IMR-90 (cell line): ENCODE measurements at regions not wholly inside any gene's neighbourhood (a gene's known extent, or its start where the extent isn't known, plus 50 kb on each side); places are given as distances from the start of the nearest gene placed in this dataset.

Source experiments
- ATAC-seq: fragments of 200-7000 bp; cut with Tn5 transposase; 2 replicates; pipeline ENCODE4 v1.9.1; 2020; ENCODE audit warnings: low read depth, mild to moderate bottlenecking, moderate library complexity
- BruUV-seq: library from RNA; stranded (reverse); fragments of 400-500 nt; replicated peaks from 2 replicates; lab custom pipeline; 2021; lab: Mats Ljungman, UMichigan
- CTCF ChIA-PET: fragments of 300-600 bp; formaldehyde crosslinking; extraction: SDS; loops from one replicate; lab custom pipeline; 2021; ENCODE audit warnings: antibody characterized with exemption; lab: Yijun Ruan, JAX
- POLR2A ChIA-PET: fragments of 300-600 bp; sonication (Branson Sonifier 250); formaldehyde crosslinking; loops from one replicate; lab custom pipeline; 2022; ENCODE audit warnings: antibody characterized with exemption; ENCODE audit not compliant: unreplicated experiment; lab: Charles Lee
- DNase-seq: peaks from one replicate; pipeline ENCODE4 v3.0.0; 2013
- H2AFZ ChIP-seq: replicated peaks from 2 replicates; pipeline ENCODE3; 2013; ENCODE audit warnings: low read length, mild to moderate bottlenecking; ENCODE audit not compliant: poor library complexity
- H2AK5ac ChIP-seq: 2 replicates; pipeline ENCODE4 v1.6.1; 2013; ENCODE audit warnings: low read depth, low read length, inconsistent platforms
- H2AK9ac ChIP-seq: replicated peaks from 2 replicates; pipeline ENCODE3; 2013; ENCODE audit warnings: mild to moderate bottlenecking, low read depth, low read length, moderate library complexity; ENCODE audit not compliant: poor library complexity
- H2BK120ac ChIP-seq: 2 replicates; pipeline ENCODE4 v1.6.1; 2013; ENCODE audit warnings: low read depth, low read length, inconsistent platforms
- H2BK15ac ChIP-seq: 3 replicates; pipeline ENCODE4 v1.6.1; 2013; ENCODE audit warnings: low read depth, low read length, inconsistent platforms
- H2BK20ac ChIP-seq: 2 replicates; pipeline ENCODE4 v1.6.1; 2013; ENCODE audit warnings: low read depth, mild to moderate bottlenecking, inconsistent platforms, low read length, moderate library complexity
- H2BK5ac ChIP-seq: 2 replicates; pipeline ENCODE4 v1.6.1; 2013; ENCODE audit warnings: mild to moderate bottlenecking, low read depth, low read length, inconsistent platforms; ENCODE audit not compliant: poor library complexity, severe bottlenecking
- H3K14ac ChIP-seq: replicated peaks from 2 replicates; pipeline ENCODE4 v1.6.1; 2013; ENCODE audit warnings: low read depth, low read length, inconsistent platforms
- H3K18ac ChIP-seq: 2 replicates; pipeline ENCODE4 v1.6.1; 2013; ENCODE audit warnings: low read depth, low read length, control low read depth
- H3K23ac ChIP-seq: 2 replicates; pipeline ENCODE4 v1.6.1; 2013; ENCODE audit warnings: low read depth, low read length, inconsistent platforms
- H3K27ac ChIP-seq: 2 replicates; pipeline ENCODE4 v1.5.1; 2013; ENCODE audit warnings: mild to moderate bottlenecking, control low read depth, low read length; ENCODE audit not compliant: insufficient read depth
- H3K27me3 ChIP-seq: 2 replicates; pipeline ENCODE4 v1.6.1; 2013; ENCODE audit warnings: low read length; ENCODE audit not compliant: control insufficient read depth, insufficient read depth
- H3K36me3 ChIP-seq: 2 replicates; pipeline ENCODE4 v1.6.1; 2013; ENCODE audit warnings: low read length, mixed read lengths; ENCODE audit not compliant: control insufficient read depth, insufficient read depth
- H3K4ac ChIP-seq: 2 replicates; pipeline ENCODE4 v1.6.1; 2013; ENCODE audit warnings: low read depth, low read length, inconsistent platforms
- H3K4me1 ChIP-seq: 2 replicates; pipeline ENCODE4 v1.6.1; 2013; ENCODE audit warnings: low read length, mixed read lengths; ENCODE audit not compliant: control insufficient read depth, insufficient read depth
- H3K4me2 ChIP-seq: 2 replicates; pipeline ENCODE4 v1.6.1; 2013; ENCODE audit warnings: low read depth, mild to moderate bottlenecking, control low read depth, low read length, moderate library complexity
- H3K4me3 ChIP-seq: 2 replicates; pipeline ENCODE4 v1.5.1; 2013; ENCODE audit warnings: low read depth, mild to moderate bottlenecking, control low read depth, low read length, moderate library complexity; ENCODE audit not compliant: insufficient read depth
- H3K56ac ChIP-seq: 2 replicates; pipeline ENCODE4 v1.6.1; 2013; ENCODE audit warnings: low read length, inconsistent platforms; ENCODE audit not compliant: insufficient read depth; ENCODE audit errors: extremely low read depth
- H3K79me1 ChIP-seq, 2 experiments: 2 replicates each; pipeline ENCODE4 v1.6.1; 2013; ENCODE audit warnings: low read length in 2 of 2, inconsistent platforms in 1 of 2, low read depth in 1 of 2
- H3K9ac ChIP-seq: 2 replicates; pipeline ENCODE4 v1.6.1; 2013; ENCODE audit warnings: low read depth, low read length, control low read depth
- H3K9me1 ChIP-seq: 2 replicates; pipeline ENCODE4 v1.6.1; 2013; ENCODE audit warnings: low read length, inconsistent platforms; ENCODE audit not compliant: insufficient read depth
- H3K9me3 ChIP-seq: 2 replicates; pipeline ENCODE4 v1.6.1; 2013; ENCODE audit warnings: low read length; ENCODE audit not compliant: control insufficient read depth, insufficient read depth
- H4K20me1 ChIP-seq: 2 replicates; pipeline ENCODE4 v1.6.1; 2013; ENCODE audit warnings: low read length, inconsistent platforms; ENCODE audit not compliant: insufficient read depth
- H4K5ac ChIP-seq: 2 replicates; pipeline ENCODE4 v1.6.1; 2013; ENCODE audit warnings: mild to moderate bottlenecking, low read depth, low read length, control low read depth
- H4K8ac ChIP-seq, 2 experiments: 2 replicates each; pipeline ENCODE4 v1.6.1; 2013; ENCODE audit warnings: low read depth in 2 of 2, low read length in 2 of 2, control low read depth in 1 of 2, inconsistent platforms in 1 of 2
- H4K91ac ChIP-seq: 2 replicates; pipeline ENCODE4 v1.6.1; 2013; ENCODE audit warnings: low read depth, low read length, inconsistent platforms; ENCODE audit not compliant: insufficient read depth
- BHLHE40 ChIP-seq: fragments of 150-350 bp; IDR thresholded peaks from 2 replicates; pipeline ENCODE4 v1.6.1; 2016; ENCODE audit warnings: mild to moderate bottlenecking, low read depth, low read length
- FOS ChIP-seq: fragments of 150-350 bp; IDR thresholded peaks from 2 replicates; pipeline ENCODE4 v1.6.1; 2016; ENCODE audit warnings: low read depth, low read length
- MAFK ChIP-seq: IDR thresholded peaks from 2 replicates; pipeline ENCODE4 v1.6.1; 2012; ENCODE audit warnings: low read depth, low read length, improper control_type of control experiment
- NFE2L2 ChIP-seq: fragments of 150-350 bp; IDR thresholded peaks from 2 replicates; pipeline ENCODE4 v1.6.1; 2016; ENCODE audit warnings: low read depth, mild to moderate bottlenecking, low read length
- POLR2A ChIP-seq: IDR thresholded peaks from 2 replicates; pipeline ENCODE4 v1.6.1; 2012; ENCODE audit warnings: mild to moderate bottlenecking, low read depth, low read length
- RCOR1 ChIP-seq: IDR thresholded peaks from 2 replicates; pipeline ENCODE4 v1.6.1; 2012; ENCODE audit warnings: mild to moderate bottlenecking, low read length, improper control_type of control experiment; ENCODE audit not compliant: insufficient replicate concordance
- RFX5 ChIP-seq: IDR thresholded peaks from 2 replicates; pipeline ENCODE4 v1.8.0; 2012; ENCODE audit warnings: low read depth, mild to moderate bottlenecking, low read length, moderate library complexity
- SMC3 ChIP-seq: fragments of 150-350 bp; IDR thresholded peaks from 2 replicates; pipeline ENCODE4 v1.6.1; 2016; ENCODE audit warnings: low read depth, mild to moderate bottlenecking, antibody characterized with exemption, low read length, moderate library complexity
- WGBS, 2 experiments: methylation state at CpG; one replicate each; pipeline versions ENCODE4 v1.1.5 to v1.1.7; 2013; ENCODE audit warnings: missing lambda C conversion rate in 2 of 2; ENCODE audit not compliant: insufficient read length in 1 of 2; ENCODE audit errors: extremely low coverage in 2 of 2; 5-methylcytosine and 5-hydroxymethylcytosine counted together
- dilution Hi-C: fragments of 300-500 bp; cut with HindIII; formaldehyde crosslinking; loops from one replicate; pipeline ENCODE4 v1.14.3; 2018; ENCODE audit warnings: low sequenced_read_pairs; ENCODE audit not compliant: unreplicated experiment
- in situ Hi-C: fragments of 300-500 bp; cut with MboI; formaldehyde crosslinking; loops from 3 replicates; pipeline ENCODE4 v1.14.3; 2019; ENCODE audit warnings: low sequenced_read_pairs, inconsistent platforms, mixed read lengths
- intact Hi-C: fragments of 100-400 bp; cut with micrococcal nuclease; formaldehyde crosslinking; loops from 2 replicates; pipeline ENCODE4 v1.10.0; 2022
- TF ChIP-seq, protein P1 (sequence below): fragments of 150-350 bp; IDR thresholded peaks from 2 replicates; pipeline ENCODE4 v1.6.1; 2016; ENCODE audit warnings: low read depth, mild to moderate bottlenecking, low read length, moderate library complexity, borderline replicate concordance
- TF ChIP-seq, protein P2 (sequence below): conservative IDR thresholded peaks from 2 replicates; pipeline ENCODE4 v1.5.1; 2012; ENCODE audit warnings: mild to moderate bottlenecking, low read depth, low read length, improper control_type of control experiment

DNA sequence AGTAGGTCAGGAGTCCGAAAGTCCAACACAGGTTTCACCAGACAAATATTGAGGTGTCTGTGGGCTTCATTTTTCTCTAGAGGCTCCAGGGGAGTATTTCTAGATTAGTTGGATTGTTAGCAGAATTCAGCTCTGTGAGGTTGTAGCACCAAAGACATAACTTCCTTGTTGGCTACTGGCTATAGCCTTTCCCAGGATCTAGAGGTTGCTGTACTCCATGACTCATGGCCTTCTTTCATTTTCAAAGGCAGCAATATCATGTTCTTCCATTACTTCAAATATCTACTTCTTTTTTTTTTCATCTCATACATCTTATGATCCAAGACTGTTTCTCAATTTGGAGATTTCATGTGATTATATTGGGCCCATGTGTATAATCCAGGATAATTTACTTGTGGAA, 404.0 kb upstream of the FAM174A start:
- Histone ChIP-seq H2AK9ac (no peak overlapping the region), H3K4me2 (no peak overlapping the region), H2AK5ac (no peak overlapping the region), H3K9me3 (0 out of 2 replicates have a peak, but pooled peaks cover 4% of the 10 kb centered on the region), H3K4me3 (no peak overlapping the region), H3K4me1 (no peaks in the 10 kb centered on the region), H3K79me1 (no peaks in the 10 kb centered on the region), H3K9ac (no peak overlapping the region), H4K20me1 (no peaks in the 10 kb centered on the region), H2BK5ac (no peak overlapping the region), H3K14ac (no peak overlapping the region), H2BK20ac (no peak overlapping the region), H3K27me3 (no peaks in the 10 kb centered on the region), H2BK120ac (no peak overlapping the region), H3K56ac (no peak overlapping the region), H4K5ac (no peak overlapping the region), H2AFZ (no peak overlapping the region), H2BK15ac (no peak overlapping the region), H3K36me3 (no peaks in the 10 kb centered on the region), H4K8ac (no peak overlapping the region), H3K27ac (no peak overlapping the region), H3K23ac (no peak overlapping the region), H3K18ac (no peak overlapping the region), H3K4ac (no peak overlapping the region), H3K9me1 (no peaks in the 10 kb centered on the region), H4K91ac (no peak overlapping the region)
- TF ChIP-seq RFX5 (no peak), POLR2A (no peak), NFE2L2 (no peak), RCOR1 (no peak), SMC3 (no peak), MAFK (no peak), BHLHE40 (no peak), FOS (no peak)
- TF ChIP-seq, protein P1, sequence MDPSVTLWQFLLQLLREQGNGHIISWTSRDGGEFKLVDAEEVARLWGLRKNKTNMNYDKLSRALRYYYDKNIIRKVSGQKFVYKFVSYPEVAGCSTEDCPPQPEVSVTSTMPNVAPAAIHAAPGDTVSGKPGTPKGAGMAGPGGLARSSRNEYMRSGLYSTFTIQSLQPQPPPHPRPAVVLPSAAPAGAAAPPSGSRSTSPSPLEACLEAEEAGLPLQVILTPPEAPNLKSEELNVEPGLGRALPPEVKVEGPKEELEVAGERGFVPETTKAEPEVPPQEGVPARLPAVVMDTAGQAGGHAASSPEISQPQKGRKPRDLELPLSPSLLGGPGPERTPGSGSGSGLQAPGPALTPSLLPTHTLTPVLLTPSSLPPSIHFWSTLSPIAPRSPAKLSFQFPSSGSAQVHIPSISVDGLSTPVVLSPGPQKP = no peak
- TF ChIP-seq, protein P2, sequence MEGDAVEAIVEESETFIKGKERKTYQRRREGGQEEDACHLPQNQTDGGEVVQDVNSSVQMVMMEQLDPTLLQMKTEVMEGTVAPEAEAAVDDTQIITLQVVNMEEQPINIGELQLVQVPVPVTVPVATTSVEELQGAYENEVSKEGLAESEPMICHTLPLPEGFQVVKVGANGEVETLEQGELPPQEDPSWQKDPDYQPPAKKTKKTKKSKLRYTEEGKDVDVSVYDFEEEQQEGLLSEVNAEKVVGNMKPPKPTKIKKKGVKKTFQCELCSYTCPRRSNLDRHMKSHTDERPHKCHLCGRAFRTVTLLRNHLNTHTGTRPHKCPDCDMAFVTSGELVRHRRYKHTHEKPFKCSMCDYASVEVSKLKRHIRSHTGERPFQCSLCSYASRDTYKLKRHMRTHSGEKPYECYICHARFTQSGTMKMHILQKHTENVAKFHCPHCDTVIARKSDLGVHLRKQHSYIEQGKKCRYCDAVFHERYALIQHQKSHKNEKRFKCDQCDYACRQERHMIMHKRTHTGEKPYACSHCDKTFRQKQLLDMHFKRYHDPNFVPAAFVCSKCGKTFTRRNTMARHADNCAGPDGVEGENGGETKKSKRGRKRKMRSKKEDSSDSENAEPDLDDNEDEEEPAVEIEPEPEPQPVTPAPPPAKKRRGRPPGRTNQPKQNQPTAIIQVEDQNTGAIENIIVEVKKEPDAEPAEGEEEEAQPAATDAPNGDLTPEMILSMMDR = no peak
- DNase-seq = no peak
- ChIA-PET CTCF (no interaction called here), POLR2A (no interaction called here)
- dilution Hi-C loops = no loop called here
- intact Hi-C loops = no loop called here
- ATAC-seq = no peak
- in situ Hi-C loops = no loop called here
- no CpG with 5 or more reads among the region's 1 CpG for WGBS, 2 experiments
- no TSS peak for BruUV-seq
